ENCODE measurements at regions not wholly inside any gene's neighbourhood (a gene's known extent, or its start where the extent isn't known, plus 50 kb on each side); places are given as distances from the start of the nearest gene placed in this dataset.

GRCh38 chr2:144922519-144922918, 402.6 kb upstream of the ZEB2 start:
- TF ChIP-seq CTCF (IDR thresholded peaks at IDR 0.05; ENCODE audit: insufficient read depth, low read depth, low read length) (no peak), EZH2 (IDR thresholded peaks at IDR 0.05; ENCODE audit: insufficient read depth, low read length) (no peak)

All from astrocyte (in vitro differentiated cells and primary cell).